Colon (tissue), 2 donors: ENCODE measurements at regions not wholly inside any gene's neighbourhood (a gene's known extent, or its start where the extent isn't known, plus 50 kb on each side); places are given as distances from the start of the nearest gene placed in this dataset.

Experiments used
- FAIRE-seq: peaks from 2 replicates; lab custom pipeline; 2012; peaks lifted over from hg19 to GRCh38; lab: Jason Lieb, UNC
- donor health status: control.
- donor health status: control.

DNA sequence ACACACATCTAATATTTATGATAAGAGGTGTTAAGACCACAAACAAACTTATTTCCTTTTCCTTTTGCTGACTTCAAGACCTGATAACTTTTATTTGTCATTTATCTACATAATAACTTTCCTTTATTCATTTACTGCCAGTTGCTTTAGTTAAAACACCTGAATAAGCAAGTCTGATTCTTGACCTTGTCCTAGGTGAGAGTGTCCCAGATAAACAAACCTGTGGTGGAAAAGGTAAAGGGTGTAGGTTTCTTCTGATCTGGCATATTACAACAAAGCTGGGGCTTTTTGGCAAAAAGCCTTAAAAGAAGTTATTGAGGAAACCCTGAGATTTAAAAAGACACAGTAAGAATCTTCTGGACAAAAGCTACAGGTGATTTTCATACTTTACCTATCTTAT, 191.5 kb downstream of the ZBBX start:
- no peak for FAIRE-seq

GRCh38 chr3:167187221-167187620, 192.9 kb downstream of the ZBBX start:
- no peak for FAIRE-seq

GRCh38 chr3:167184511-167184910, 195.6 kb downstream of the ZBBX start:
- no peak for FAIRE-seq

DNA sequence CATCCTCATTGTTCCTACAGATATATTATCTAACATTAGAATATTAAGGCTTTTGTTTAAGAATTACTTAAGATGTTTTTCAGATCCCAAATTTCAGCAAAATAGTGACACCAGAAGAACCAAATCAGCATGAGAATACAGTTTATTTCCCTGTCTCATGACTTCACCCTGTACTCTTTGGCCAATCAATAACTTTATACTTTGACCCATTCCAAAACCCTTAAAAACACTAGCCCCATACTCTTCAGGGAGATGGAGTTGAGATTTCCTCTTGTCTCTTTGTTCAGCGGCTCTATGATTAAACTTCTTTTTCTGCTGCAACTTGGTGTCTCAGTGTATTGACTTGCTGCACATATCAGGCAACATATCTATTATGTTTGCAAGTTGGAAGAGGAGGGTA, 207.7 kb downstream of the ZBBX start:
- FAIRE-seq = no peak

DNA sequence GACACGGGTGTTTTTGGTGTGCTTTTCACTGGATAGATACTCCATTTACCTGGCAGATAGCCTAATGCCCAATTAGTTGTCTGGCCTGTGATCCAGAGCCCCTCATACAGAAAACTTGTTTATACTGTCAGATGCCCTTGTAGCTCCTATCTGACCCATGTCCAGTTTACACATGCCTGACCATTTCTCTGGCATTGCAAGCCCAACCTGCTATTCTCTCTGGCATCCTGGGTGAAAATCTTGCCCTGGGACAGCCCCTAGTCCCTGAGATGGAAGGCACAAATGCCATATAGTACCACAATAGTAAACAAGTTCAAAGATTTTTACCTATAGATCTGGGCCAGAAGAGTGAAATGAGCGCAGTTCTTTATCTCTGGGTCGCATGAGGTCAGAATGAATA, 212.6 kb downstream of the ZBBX start:
- no peak for FAIRE-seq

DNA sequence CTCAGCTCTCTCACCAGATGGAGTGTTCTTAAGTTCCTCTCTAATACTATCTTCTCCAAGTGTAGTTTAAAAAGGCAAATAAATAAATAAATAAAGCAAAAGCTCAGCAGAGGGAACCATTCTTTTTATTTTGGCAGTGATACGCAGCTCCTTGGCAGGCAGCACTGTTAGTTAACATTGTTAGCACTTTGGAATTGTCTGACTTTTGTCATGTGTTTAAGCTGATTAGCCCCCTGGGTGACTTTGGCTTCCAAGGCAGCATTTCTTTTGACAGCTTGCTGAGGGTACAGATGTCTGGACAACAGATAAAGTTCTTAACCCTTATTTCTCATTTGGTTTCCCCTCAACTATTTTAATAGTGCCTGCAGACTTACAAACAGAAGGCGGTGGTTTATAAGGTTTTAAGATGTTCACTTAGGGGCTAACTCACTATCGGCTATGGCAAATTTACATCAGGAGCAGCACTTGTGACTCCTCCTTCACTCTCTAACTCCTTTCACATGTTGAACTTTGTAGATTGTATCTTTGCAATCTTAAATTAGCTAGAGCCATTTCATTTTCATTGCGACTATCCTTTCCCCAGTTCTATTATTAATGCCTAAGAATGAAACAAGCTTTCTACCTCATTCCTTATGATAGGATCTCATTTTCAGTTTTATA, 213.4 kb downstream of the ZBBX start:
- no peak for FAIRE-seq

- no peak for FAIRE-seq
These were observed 214.1 kb downstream of the ZBBX start for GRCh38 chr3:167166012-167166411.

- no peak for FAIRE-seq
These were observed 216.5 kb downstream of the ZBBX start for GRCh38 chr3:167163580-167163979.

- no peak for FAIRE-seq
These were observed 218.0 kb downstream of the ZBBX start for GRCh38 chr3:167162083-167162482.

- no peak for FAIRE-seq
These were observed 219.3 kb downstream of the ZBBX start for GRCh38 chr3:167160781-167161180.

DNA sequence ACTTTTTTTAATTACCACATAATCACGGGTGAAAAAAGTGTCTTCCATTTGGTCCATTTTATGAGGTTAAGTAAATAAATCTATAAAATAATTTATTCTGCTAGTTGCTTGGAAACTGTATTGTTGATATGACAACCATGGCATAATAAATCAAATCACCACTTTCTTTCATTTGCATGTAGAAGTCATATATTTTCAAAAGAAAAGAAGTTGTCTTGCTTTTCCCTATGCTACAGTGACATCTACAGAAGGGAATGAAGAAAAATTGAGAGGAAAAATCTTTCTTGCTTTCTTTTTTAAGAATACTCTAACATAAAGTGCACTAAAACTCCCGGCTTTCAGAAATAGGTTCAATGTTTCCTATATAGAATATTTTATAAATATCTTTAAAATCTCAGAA, 228.5 kb downstream of the ZBBX start:
- FAIRE-seq = no peak

- no peak for FAIRE-seq
These were observed 232.0 kb downstream of the ZBBX start for GRCh38 chr3:167148136-167148535.

DNA sequence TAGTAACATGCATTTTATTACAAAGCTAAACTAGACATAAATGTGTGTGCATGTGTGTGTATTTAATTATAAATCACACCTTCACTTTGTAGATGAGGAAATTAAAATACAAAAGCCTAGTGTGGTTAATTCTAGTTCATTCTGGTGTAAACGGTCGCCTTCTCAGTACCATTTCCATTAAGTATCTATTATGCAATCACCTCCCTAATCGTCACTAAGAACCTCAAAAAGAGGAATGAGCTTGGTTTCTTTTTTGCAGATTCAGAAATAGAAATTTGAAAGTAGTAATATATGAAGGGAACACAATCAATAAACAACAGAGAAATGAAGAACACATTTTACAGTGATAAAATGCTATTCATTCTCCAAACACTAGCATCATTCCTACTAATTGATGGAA, 233.2 kb downstream of the ZBBX start:
- no peak for FAIRE-seq

DNA sequence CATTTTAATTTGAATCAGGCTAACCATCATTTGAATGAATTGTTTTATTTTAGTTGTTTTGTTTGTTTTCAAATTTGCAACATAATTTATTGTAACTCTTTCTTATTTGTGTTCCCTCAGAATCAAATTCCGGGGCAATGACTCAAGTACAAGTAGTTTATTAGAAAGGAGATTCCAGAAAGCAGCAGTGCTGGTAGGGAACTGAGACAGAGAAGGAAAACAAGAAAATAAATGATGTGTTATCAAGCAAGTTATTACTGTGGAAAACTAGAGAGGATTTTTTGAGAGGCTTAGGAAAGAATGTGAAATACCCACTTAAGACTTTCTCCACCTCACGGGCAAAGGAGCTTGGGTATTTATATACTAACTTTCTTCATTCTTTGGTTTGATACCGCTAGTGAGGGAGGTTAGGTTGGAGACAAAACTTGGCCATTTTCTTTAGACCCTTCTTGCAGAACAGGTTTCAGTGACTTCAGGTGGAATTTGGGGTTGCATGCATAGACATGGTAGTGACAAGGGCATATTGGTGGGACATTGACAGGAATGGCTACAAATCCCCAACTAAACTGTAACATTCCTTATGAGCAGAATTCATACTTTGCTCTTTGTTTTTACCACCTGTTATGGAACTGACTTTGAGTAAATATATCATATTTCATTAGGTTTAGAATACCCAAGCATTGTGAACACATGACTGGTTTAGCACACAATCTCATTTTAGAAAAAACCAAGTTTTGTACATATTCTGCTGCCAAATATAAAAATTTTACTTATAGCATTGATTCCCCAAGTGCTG, 254.3 kb downstream of the ZBBX start:
- FAIRE-seq = no peak

- no peak for FAIRE-seq
These were observed 259.3 kb downstream of the ZBBX start for GRCh38 chr3:167120828-167121227.

DNA sequence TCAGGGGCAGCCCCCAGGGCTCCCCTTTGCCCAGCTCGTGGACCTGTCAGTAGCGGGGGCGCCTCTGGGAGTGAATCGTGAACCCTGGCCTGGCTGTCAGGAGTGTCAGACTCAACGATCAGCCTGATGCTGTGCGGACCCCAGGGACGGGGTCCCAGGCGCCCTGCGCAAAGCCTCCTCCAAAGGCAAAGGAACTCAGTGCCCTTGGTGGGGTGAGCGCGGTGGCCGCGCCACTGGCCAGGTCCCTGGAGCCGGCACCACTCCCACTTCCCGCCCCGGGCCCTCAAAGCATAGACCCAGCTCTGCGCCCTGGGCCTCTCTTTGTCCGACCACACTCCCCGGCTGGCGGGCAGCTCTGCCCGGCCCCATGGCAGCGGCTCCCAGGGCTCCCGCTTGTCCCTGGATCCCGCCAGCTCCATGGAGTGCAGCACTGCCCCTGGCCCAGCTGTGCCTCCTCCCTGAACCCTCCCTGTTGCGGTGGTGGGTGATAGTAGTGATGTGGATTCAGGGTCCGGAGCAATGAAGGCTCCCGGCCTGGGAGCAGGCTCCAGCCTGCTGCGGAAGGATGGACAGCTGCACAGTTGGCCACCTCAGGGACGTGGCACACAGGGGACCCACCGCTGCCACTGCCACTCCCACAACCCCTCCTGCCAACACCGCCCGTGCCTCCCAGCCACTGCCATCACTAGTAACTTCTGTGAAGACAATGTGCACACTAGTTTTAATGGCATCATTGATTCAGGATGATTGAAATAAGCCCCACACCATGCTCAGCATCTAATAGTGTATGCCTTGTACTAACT, 263.8 kb downstream of the ZBBX start:
- no peak for FAIRE-seq

- no peak for FAIRE-seq
These were observed 264.7 kb downstream of the ZBBX start for GRCh38 chr3:167115331-167115934.

DNA sequence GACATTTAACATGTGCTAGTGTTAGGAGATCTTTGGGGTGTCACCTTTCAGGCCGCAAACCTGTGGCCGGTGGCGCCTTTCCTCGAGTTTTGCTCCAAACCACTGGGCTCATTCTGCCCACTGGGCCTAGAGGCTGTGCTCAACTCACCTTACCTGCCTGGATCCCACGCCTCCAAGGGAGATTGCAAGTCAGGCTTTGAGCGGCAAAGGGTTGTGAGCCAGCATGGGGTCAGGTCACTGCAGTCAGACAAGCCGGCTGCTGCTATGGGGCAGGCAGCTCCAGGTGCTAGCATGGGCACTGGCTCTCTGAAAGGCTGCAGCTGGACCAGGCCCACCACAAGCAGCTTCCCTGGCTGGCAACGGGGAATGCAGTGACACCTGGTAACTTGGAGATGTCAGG, 265.5 kb downstream of the ZBBX start:
- no peak for FAIRE-seq

DNA sequence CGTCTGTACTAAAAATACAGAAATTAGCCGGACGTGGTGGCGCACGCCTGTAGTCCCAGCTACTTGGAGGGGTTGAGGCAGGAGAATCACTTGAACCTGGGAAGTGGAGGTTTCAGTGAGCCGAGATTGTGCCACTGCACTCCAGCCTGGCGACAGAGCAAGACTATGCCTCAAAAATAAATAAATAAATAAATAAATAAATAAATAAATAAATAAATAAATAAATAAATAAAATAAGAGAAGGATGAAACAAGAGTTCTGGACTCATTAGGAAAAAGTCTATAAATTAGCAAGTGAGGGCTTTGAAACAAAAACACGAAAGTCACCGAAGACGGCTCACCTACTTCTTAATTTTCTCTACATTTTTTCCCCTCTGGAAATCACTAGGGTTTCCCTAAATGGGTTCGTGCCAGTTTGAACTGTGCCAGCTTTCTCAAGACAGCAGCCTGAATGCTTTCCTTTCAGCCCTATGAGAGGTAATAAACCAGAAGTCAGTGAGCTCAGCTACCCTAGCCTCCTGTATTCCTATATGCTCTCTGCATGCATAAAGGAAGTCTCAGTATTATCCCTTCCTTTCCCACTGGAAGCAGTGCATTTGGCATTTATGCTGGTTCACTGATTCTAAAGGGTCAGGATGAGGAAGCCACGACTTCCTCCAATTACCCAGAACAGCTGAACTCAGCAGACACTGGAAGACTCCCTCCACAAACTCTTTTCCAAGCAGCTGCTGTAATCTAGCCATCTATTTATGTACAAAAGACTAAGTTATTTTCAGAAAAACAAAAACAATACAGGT, 266.9 kb downstream of the ZBBX start:
- FAIRE-seq = no peak

DNA sequence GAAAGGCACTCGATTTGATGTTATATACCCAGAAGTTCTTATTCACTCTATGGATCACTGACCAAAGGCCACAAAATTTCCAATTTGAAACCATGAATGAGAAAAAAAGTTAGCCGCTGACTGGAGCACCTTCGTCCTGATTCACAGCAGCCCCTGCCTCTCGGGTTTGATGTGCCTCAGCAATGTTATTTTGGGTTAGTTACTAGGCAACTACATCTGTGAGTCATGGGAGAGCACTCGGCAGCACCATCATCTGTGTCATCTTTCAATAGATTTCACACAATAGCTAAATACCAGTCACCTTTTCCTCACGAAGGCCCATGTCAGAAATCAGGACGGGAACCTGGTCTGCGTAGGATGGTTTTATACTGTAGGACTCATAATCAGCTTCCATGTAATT, 269.2 kb downstream of the ZBBX start:
- no peak for FAIRE-seq

- no peak for FAIRE-seq
These were observed 270.4 kb downstream of the ZBBX start for GRCh38 chr3:167109746-167110145.

DNA sequence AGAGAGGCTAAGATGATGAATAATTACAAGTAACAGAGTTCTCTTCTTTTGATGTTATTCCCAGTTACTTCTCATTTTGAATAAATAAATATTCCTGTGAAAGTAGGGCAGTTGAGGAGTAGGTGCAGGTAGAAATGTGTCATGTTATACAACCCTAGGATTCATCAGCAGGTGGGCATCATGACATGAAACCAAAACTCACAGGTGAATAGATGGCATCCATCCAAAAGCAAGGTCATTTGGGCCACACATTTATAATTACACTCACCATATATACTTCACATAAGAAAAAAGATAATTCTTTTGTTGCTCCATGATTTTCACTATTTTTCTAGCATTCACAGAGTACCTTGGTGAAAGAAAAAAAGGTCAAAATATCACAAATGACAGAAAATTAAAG, 273.6 kb downstream of the ZBBX start:
- FAIRE-seq = no peak
